ENCODE measurements at regions not wholly inside any gene's neighbourhood (a gene's known extent, or its start where the extent isn't known, plus 50 kb on each side); places are given as distances from the start of the nearest gene placed in this dataset.

GRCh38 chr6:89015971-89016370, 52.6 kb upstream of the RNGTT start:
- Histone ChIP-seq H3K4me3 (ENCODE audit: insufficient read depth, low read length) (no peak overlapping the region), H3K27me3 (ENCODE audit: insufficient read depth, low read length) (peaks cover 5% of the 10 kb centered on the region), H3K27ac (ENCODE audit: low read depth, low read length) (no peak overlapping the region), H3K79me2 (ENCODE audit: insufficient read depth, low read length) (no peaks in the 10 kb centered on the region), H2AFZ (ENCODE audit: low read length) (no peak overlapping the region), H3K4me2 (ENCODE audit: insufficient read depth, low read length) (no peak overlapping the region), H3K36me3 (ENCODE audit: insufficient read depth, low read length) (no peaks in the 10 kb centered on the region), H3K4me1 (ENCODE audit: insufficient read depth, low read length) (no peaks in the 10 kb centered on the region), H4K20me1 (ENCODE audit: insufficient read depth, low read length) (no peaks in the 10 kb centered on the region), H3K9me3 (ENCODE audit: low read depth, low read length) (no peaks in the 10 kb centered on the region)
- no peak for DNase-seq (ENCODE audit: insufficient read length, low spot score, missing footprints)
- TF ChIP-seq, protein P1, sequence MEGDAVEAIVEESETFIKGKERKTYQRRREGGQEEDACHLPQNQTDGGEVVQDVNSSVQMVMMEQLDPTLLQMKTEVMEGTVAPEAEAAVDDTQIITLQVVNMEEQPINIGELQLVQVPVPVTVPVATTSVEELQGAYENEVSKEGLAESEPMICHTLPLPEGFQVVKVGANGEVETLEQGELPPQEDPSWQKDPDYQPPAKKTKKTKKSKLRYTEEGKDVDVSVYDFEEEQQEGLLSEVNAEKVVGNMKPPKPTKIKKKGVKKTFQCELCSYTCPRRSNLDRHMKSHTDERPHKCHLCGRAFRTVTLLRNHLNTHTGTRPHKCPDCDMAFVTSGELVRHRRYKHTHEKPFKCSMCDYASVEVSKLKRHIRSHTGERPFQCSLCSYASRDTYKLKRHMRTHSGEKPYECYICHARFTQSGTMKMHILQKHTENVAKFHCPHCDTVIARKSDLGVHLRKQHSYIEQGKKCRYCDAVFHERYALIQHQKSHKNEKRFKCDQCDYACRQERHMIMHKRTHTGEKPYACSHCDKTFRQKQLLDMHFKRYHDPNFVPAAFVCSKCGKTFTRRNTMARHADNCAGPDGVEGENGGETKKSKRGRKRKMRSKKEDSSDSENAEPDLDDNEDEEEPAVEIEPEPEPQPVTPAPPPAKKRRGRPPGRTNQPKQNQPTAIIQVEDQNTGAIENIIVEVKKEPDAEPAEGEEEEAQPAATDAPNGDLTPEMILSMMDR (IDR thresholded peaks at IDR 0.05; ENCODE audit: extremely low read depth, low read depth, low read length), result no peak

DNA sequence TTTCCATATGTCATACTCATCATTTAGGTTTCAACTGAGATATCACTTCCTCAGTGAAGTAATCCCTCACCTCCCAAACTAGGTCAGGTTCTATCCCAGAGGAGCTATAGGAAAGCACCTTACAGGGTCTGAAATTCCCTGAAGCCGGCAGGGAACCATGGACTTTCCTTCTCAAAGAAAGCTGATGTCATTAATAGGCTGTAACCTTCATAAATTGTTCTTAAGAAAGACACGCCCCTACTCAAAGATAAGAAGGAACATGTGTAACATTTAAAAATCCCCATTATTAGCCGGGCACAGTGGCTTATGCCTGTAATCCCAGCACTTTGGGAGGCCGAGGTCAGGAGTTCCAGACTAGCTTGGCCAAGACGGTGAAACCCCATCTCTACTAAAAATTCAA, 50.0 kb upstream of the RNGTT start:
- Histone ChIP-seq H3K27ac (ENCODE audit: low read depth, low read length) (no peak overlapping the region), H3K36me3 (ENCODE audit: insufficient read depth, low read length) (no peaks in the 10 kb centered on the region), H3K27me3 (ENCODE audit: insufficient read depth, low read length) (peaks cover 5% of the 10 kb centered on the region), H3K4me3 (ENCODE audit: insufficient read depth, low read length) (no peak overlapping the region), H3K9me3 (ENCODE audit: low read depth, low read length) (no peaks in the 10 kb centered on the region), H3K4me1 (ENCODE audit: insufficient read depth, low read length) (no peaks in the 10 kb centered on the region), H3K79me2 (ENCODE audit: insufficient read depth, low read length) (no peaks in the 10 kb centered on the region), H2AFZ (ENCODE audit: low read length) (no peak overlapping the region), H4K20me1 (ENCODE audit: insufficient read depth, low read length) (no peaks in the 10 kb centered on the region), H3K4me2 (ENCODE audit: insufficient read depth, low read length) (no peak overlapping the region)
- TF ChIP-seq, protein P1 (IDR thresholded peaks at IDR 0.05; ENCODE audit: extremely low read depth, low read depth, low read length), result no peak
- DNase-seq (ENCODE audit: insufficient read length, low spot score, missing footprints), result no peak
